H1 (cell line): ENCODE measurements at regions not wholly inside any gene's neighbourhood (a gene's known extent, or its start where the extent isn't known, plus 50 kb on each side); places are given as distances from the start of the nearest gene placed in this dataset.
A peak's percentile ranks its signal among the peaks of the same experiment; 100 is the strongest.

Source experiments
- CTCF ChIA-PET: fragments of 300-600 bp; sonication (Branson Sonifier 250); formaldehyde crosslinking; loops from one replicate; lab custom pipeline; 2021; ENCODE audit not compliant: partially characterized antibody; lab: Charles Lee
- POLR2A ChIA-PET: fragments of 300-600 bp; sonication (Branson Sonifier 250); formaldehyde crosslinking; loops from one replicate; lab custom pipeline; 2021; ENCODE audit warnings: inconsistent platforms; ENCODE audit not compliant: partially characterized antibody; lab: Charles Lee
- DNase-seq, 2 experiments: peaks; one replicate each; pipeline versions ENCODE4 v3.0.0 to v3.0.0-alpha.2; 2010 to 2022; ENCODE audit warnings: low spot score in 2 of 2, low read depth in 1 of 2, mixed read lengths in 1 of 2
- FAIRE-seq: peaks from 2 replicates; lab custom pipeline; 2011; peaks lifted over from hg19 to GRCh38; lab: Jason Lieb, UNC
- H2AFZ ChIP-seq: 2 replicates; pipeline ENCODE4 v1.8.1; 2012; ENCODE audit warnings: low read length, inconsistent platforms
- H2AK5ac ChIP-seq: 2 replicates; pipeline ENCODE4 v1.6.1; 2013; ENCODE audit warnings: low read depth, low read length
- H2BK120ac ChIP-seq: replicated peaks from 2 replicates; pipeline ENCODE3; 2013; ENCODE audit warnings: low read depth, low read length, inconsistent platforms
- H2BK12ac ChIP-seq: 2 replicates; pipeline ENCODE4 v1.6.1; 2013; ENCODE audit warnings: low read depth, low read length
- H2BK15ac ChIP-seq: 2 replicates; pipeline ENCODE4 v1.6.1; 2013; ENCODE audit warnings: low read length
- H2BK20ac ChIP-seq: 2 replicates; pipeline ENCODE4 v1.6.1; 2013; ENCODE audit warnings: low read length
- H2BK5ac ChIP-seq: 2 replicates; pipeline ENCODE4 v1.6.1; 2013; ENCODE audit warnings: low read depth, low read length
- H3K14ac ChIP-seq: 2 replicates; pipeline ENCODE4 v1.6.1; 2013; ENCODE audit warnings: inconsistent platforms; ENCODE audit not compliant: insufficient read length
- H3K18ac ChIP-seq: 2 replicates; pipeline ENCODE4 v1.6.1; 2013; ENCODE audit warnings: low read length; ENCODE audit errors: extremely low read depth
- H3K23ac ChIP-seq: 2 replicates; pipeline ENCODE4 v1.6.1; 2013; ENCODE audit warnings: inconsistent platforms; ENCODE audit not compliant: insufficient read length
- H3K23me2 ChIP-seq: 2 replicates; pipeline ENCODE4 v1.6.1; 2013; ENCODE audit warnings: low read depth, low read length
- H3K27ac ChIP-seq: 2 replicates; pipeline ENCODE4 v1.6.1; 2011; ENCODE audit warnings: low read depth, low read length, inconsistent platforms
- H3K27me3 ChIP-seq, 4 experiments: replicated peaks in 1 of 4; 1 replicate in 1 of 4; 2 replicates in 3 of 4; pipeline versions ENCODE4 v1.6.1 to v1.8.1; 2011 to 2013; ENCODE audit warnings: low read length in 3 of 4, mild to moderate bottlenecking in 3 of 4, inconsistent platforms in 2 of 4, mixed read lengths in 2 of 4, moderate library complexity in 1 of 4; ENCODE audit not compliant: control insufficient read depth in 3 of 4, insufficient read depth in 3 of 4; ENCODE audit errors: extremely low read depth in 1 of 4
- H3K36me3 ChIP-seq, 4 experiments: 2 replicates each; pipeline versions ENCODE4 v1.6.1 to v1.8.1; 2011 to 2013; ENCODE audit warnings: mild to moderate bottlenecking in 4 of 4, low read length in 3 of 4, moderate library complexity in 2 of 4, control low read depth in 1 of 4, inconsistent platforms in 1 of 4; ENCODE audit not compliant: insufficient read depth in 4 of 4, control insufficient read depth in 2 of 4
- H3K4ac ChIP-seq: replicated peaks from 2 replicates; pipeline ENCODE3; 2013; ENCODE audit warnings: low read length, low read depth, mixed read lengths, inconsistent platforms; ENCODE audit not compliant: insufficient read length
- H3K4me1 ChIP-seq, 4 experiments: replicated peaks in 1 of 4; 1 replicate in 1 of 4; 2 replicates in 3 of 4; pipeline versions ENCODE4 v1.6.1 to v1.8.1; 2011 to 2013; ENCODE audit warnings: low read length in 3 of 4, inconsistent platforms in 2 of 4, mixed read lengths in 1 of 4; ENCODE audit not compliant: insufficient read depth in 4 of 4, control insufficient read depth in 3 of 4
- H3K4me2 ChIP-seq, 2 experiments: 2 replicates each; pipeline versions ENCODE4 v1.6.1 to v1.8.1; 2011 to 2013; ENCODE audit warnings: low read depth in 2 of 2, low read length in 2 of 2, control low read depth in 1 of 2, inconsistent platforms in 1 of 2, mild to moderate bottlenecking in 1 of 2; ENCODE audit not compliant: insufficient read depth in 1 of 2
- H3K4me3 ChIP-seq, 4 experiments: fragments of 200-600, 300-600 bp in 1 of 4; sonication (generic), shearing (Covaris generic), sonication (Bioruptor Twin) in 1 of 4; 2 replicates each; pipeline versions ENCODE4 v1.5.1 to v1.8.1; 2011 to 2016; ENCODE audit warnings: low read length in 4 of 4, low read depth in 3 of 4, control low read depth in 2 of 4, inconsistent platforms in 2 of 4, mild to moderate bottlenecking in 2 of 4, mixed read lengths in 1 of 4, moderate library complexity in 1 of 4; ENCODE audit not compliant: insufficient read depth in 2 of 4; ENCODE audit errors: extremely low read depth in 1 of 4
- H3K56ac ChIP-seq: replicated peaks from 2 replicates; pipeline ENCODE3; 2013; ENCODE audit warnings: low read depth, mild to moderate bottlenecking, mixed read lengths, low read length, inconsistent platforms; ENCODE audit not compliant: insufficient read length
- H3K79me1 ChIP-seq: 2 replicates; pipeline ENCODE4 v1.6.1; 2013; ENCODE audit warnings: low read depth, low read length, control low read depth
- H3K79me2 ChIP-seq, 2 experiments: 2 replicates each; pipeline versions ENCODE4 v1.6.1 to v1.8.1; 2012 to 2013; ENCODE audit warnings: low read length in 2 of 2, mild to moderate bottlenecking in 2 of 2, inconsistent platforms in 1 of 2; ENCODE audit not compliant: insufficient read depth in 2 of 2, control insufficient read depth in 1 of 2
- H3K9ac ChIP-seq, 4 experiments: replicated peaks in 1 of 4; 1 replicate in 1 of 4; 2 replicates in 3 of 4; pipeline versions ENCODE4 v1.6.1 to v1.8.1; 2011 to 2013; ENCODE audit warnings: low read depth in 3 of 4, low read length in 3 of 4, control low read depth in 2 of 4, mild to moderate bottlenecking in 2 of 4, moderate library complexity in 2 of 4, inconsistent platforms in 1 of 4; ENCODE audit errors: extremely low read depth in 1 of 4
- H3K9me3 ChIP-seq, 2 experiments: 2 replicates each; pipeline versions ENCODE4 v1.6.1 to v1.8.1; 2012 to 2013; ENCODE audit warnings: mild to moderate bottlenecking in 2 of 2, moderate library complexity in 2 of 2, control low read depth in 1 of 2, inconsistent platforms in 1 of 2, low read depth in 1 of 2, low read length in 1 of 2, mixed read lengths in 1 of 2; ENCODE audit not compliant: insufficient read depth in 2 of 2
- H4K20me1 ChIP-seq, 2 experiments: replicated peaks in 1 of 2; 2 replicates each; pipeline versions ENCODE3 to v1.8.1; 2011 to 2013; ENCODE audit warnings: inconsistent platforms in 2 of 2, low read length in 2 of 2, mild to moderate bottlenecking in 1 of 2; ENCODE audit not compliant: insufficient read depth in 2 of 2, control insufficient read depth in 1 of 2
- H4K5ac ChIP-seq: 2 replicates; pipeline ENCODE4 v1.6.1; 2013; ENCODE audit warnings: low read length, low read depth, mixed read lengths, inconsistent platforms; ENCODE audit not compliant: insufficient read length
- H4K8ac ChIP-seq: 2 replicates; pipeline ENCODE4 v1.8.0; 2013; ENCODE audit warnings: mild to moderate bottlenecking, moderate library complexity, low read length, inconsistent platforms; ENCODE audit not compliant: insufficient read depth; ENCODE audit errors: extremely low read depth
- H4K91ac ChIP-seq: replicated peaks from 2 replicates; pipeline ENCODE3; 2013; ENCODE audit warnings: low read length, mixed read lengths, inconsistent platforms; ENCODE audit not compliant: insufficient read length
- POU5F1 ChIP-seq: IDR thresholded peaks from 2 replicates; pipeline ENCODE4 v1.6.1; 2011; ENCODE audit warnings: low read depth, mild to moderate bottlenecking, low read length, moderate library complexity
- RAD21 ChIP-seq, 2 experiments: IDR thresholded peaks in 1 of 2; conservative IDR thresholded peaks in 1 of 2; 2 replicates each; pipeline ENCODE4 v1.6.1; 2011; ENCODE audit warnings: low read depth in 2 of 2, low read length in 2 of 2, improper control_type of control experiment in 1 of 2, inconsistent platforms in 1 of 2, mild to moderate bottlenecking in 1 of 2, moderate library complexity in 1 of 2
- WGBS, 2 experiments: shearing (Covaris generic) in 1 of 2; methylation state at CpG; one replicate each; pipeline versions ENCODE4 v1.1.6 to v1.1.7; 2013 to 2015; ENCODE audit warnings: low lambda C conversion rate in 2 of 2, mixed read lengths in 2 of 2, inconsistent platforms in 1 of 2, low coverage in 1 of 2, missing lambda C conversion rate in 1 of 2; ENCODE audit not compliant: insufficient replicate concordance in 2 of 2, insufficient coverage in 1 of 2, insufficient read length in 1 of 2; ENCODE audit errors: extremely low coverage in 1 of 2, missing lambda C conversion rate in 1 of 2; 5-methylcytosine and 5-hydroxymethylcytosine counted together
- TF ChIP-seq, protein P1 (sequence below), 3 experiments: IDR thresholded peaks; 1 replicate in 2 of 3; 2 replicates in 1 of 3; pipeline versions ENCODE4 v1.5.1 to v1.6.1; 2011; ENCODE audit warnings: low read length in 3 of 3, mild to moderate bottlenecking in 3 of 3, inconsistent platforms in 2 of 3, low read depth in 1 of 3, moderate library complexity in 1 of 3; ENCODE audit not compliant: insufficient read depth in 1 of 3; ENCODE audit errors: control extremely low read depth in 1 of 3

DNA sequence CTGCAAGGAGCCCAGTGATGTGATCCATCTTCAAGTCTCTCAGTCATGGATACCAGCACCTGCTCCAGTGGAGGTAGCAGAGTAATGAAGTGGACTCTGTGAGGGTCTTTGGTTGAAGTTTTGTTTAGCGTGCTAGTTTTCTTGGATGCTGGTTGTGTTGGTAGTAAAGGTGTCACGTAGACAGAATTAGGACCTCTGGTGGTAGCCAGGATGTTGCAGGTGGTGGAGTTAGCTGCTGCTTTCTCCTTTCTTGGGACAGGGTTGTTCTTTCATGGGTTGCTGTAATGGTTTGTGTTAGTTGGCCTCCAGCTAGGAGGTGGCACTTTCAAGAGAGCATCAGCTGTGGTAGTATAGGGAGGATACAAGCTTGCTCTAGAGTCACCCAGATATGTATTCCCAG lies 125.2 kb downstream of the ANXA2 start:
- ChIA-PET CTCF (interaction anchor here (0.5 to 3.0 kb wide), 22 partner anchors 10 to 563 kb away, joined by 3 to 15 read pairs (median 4); no protein-coding TSS in a partner anchor), POLR2A (no interaction called here)
- Histone ChIP-seq H3K9me3 (peaks cover 7 to 8% of the 10 kb centered on the region in 2 experiments; a peak in 3 of 4 replicates), H3K27me3 (no peaks in the 10 kb centered on the region), H4K8ac (no peak overlapping the region), H3K56ac (no peak overlapping the region), H3K4me2 (no peak overlapping the region), H3K18ac (no peak overlapping the region), H3K9ac (no peak overlapping the region), H2BK120ac (no peak overlapping the region), H3K4me1 (no peaks in the 10 kb centered on the region), H4K20me1 (no peaks in the 10 kb centered on the region), H3K23me2 (no peaks in the 10 kb centered on the region), H4K91ac (no peak overlapping the region), H2AK5ac (no peak overlapping the region), H2BK20ac (no peak overlapping the region), H3K27ac (no peak overlapping the region), H3K4me3 (no peak overlapping the region), H3K14ac (no peak overlapping the region), H2BK15ac (no peak overlapping the region), H2BK5ac (no peak overlapping the region), H3K79me1 (no peaks in the 10 kb centered on the region), H3K79me2 (no peaks in the 10 kb centered on the region), H4K5ac (no peak overlapping the region), H3K36me3 (no peaks in the 10 kb centered on the region), H2BK12ac (no peak overlapping the region), H3K23ac (no peak overlapping the region), H3K4ac (no peak overlapping the region), H2AFZ (no peak overlapping the region)
- WGBS, 2 experiments: 74% methylated on average over 2 of the region's 2 CpGs; no CpG with 5 or more reads in 1 of the 2 experiments
- TF ChIP-seq RAD21 (IDR thresholded peaks at IDR 0.05 in 1 of 2, conservative IDR thresholded peaks at IDR 0.05 in 1 of 2; ENCODE audit: low read depth in 2 of 2, low read length in 2 of 2) (peak; percentile 31 to 41; a peak in 3 of 4 replicates), POU5F1 (no peak)
- TF ChIP-seq, protein P1, sequence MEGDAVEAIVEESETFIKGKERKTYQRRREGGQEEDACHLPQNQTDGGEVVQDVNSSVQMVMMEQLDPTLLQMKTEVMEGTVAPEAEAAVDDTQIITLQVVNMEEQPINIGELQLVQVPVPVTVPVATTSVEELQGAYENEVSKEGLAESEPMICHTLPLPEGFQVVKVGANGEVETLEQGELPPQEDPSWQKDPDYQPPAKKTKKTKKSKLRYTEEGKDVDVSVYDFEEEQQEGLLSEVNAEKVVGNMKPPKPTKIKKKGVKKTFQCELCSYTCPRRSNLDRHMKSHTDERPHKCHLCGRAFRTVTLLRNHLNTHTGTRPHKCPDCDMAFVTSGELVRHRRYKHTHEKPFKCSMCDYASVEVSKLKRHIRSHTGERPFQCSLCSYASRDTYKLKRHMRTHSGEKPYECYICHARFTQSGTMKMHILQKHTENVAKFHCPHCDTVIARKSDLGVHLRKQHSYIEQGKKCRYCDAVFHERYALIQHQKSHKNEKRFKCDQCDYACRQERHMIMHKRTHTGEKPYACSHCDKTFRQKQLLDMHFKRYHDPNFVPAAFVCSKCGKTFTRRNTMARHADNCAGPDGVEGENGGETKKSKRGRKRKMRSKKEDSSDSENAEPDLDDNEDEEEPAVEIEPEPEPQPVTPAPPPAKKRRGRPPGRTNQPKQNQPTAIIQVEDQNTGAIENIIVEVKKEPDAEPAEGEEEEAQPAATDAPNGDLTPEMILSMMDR (IDR thresholded peaks at IDR 0.05; ENCODE audit: control extremely low read depth in 1 of 3, insufficient read depth in 1 of 3, low read depth in 1 of 3, low read length in 3 of 3): peak; percentile 25 to 44 (median 29); a peak in 3 of 4 replicates
- no peak for DNase-seq
- FAIRE-seq: no peak
